Naive thymus-derived CD4-positive, alpha-beta T cell (primary cell): ENCODE measurements at regions not wholly inside any gene's neighbourhood (a gene's known extent, or its start where the extent isn't known, plus 50 kb on each side); places are given as distances from the start of the nearest gene placed in this dataset.
"Not testable (repeated sequence)": the region's sequence is repeated elsewhere in the genome, so short reads cannot be mapped to it uniquely, and the experiment has no call there.

Source experiments
- ATAC-seq: fragments of 150-1000 bp; cut with Tn5 transposase; 2 replicates; pipeline ENCODE4 v1.10.0; 2021; ENCODE audit warnings: mild to moderate bottlenecking, moderate library complexity
- CTCF ChIA-PET: fragments of 350-600 bp; sonication (Branson Sonifier 250); formaldehyde crosslinking; loops from one replicate; lab custom pipeline; 2021; ENCODE audit warnings: antibody characterized with exemption; lab: Charles Lee
- POLR2A ChIA-PET: fragments of 350-600 bp; sonication (Branson Sonifier 250); formaldehyde crosslinking; loops from one replicate; lab custom pipeline; 2021; ENCODE audit warnings: antibody characterized with exemption, inconsistent platforms; lab: Charles Lee
- DNase-seq, 9 donors: peaks; one replicate each; pipeline versions ENCODE4 v3.0.0 to v3.0.0-alpha.2; 2020 to 2022; ENCODE audit warnings: mixed read lengths in 1 of 9
- H3K27ac ChIP-seq: one replicate; pipeline ENCODE4 v1.7.0; 2013; ENCODE audit warnings: mild to moderate bottlenecking, low read depth, low read length, moderate library complexity
- H3K27me3 ChIP-seq, 2 donors: one replicate each; pipeline ENCODE4 v1.7.0; 2013; ENCODE audit warnings: low read length in 2 of 2, mild to moderate bottlenecking in 2 of 2, moderate library complexity in 2 of 2; ENCODE audit not compliant: control insufficient read depth in 2 of 2, insufficient read depth in 2 of 2
- H3K36me3 ChIP-seq, 3 experiments: 1 replicate in 2 of 3; 2 replicates in 1 of 3; pipeline ENCODE4 v1.7.0; 2013; ENCODE audit warnings: low read length in 3 of 3, mild to moderate bottlenecking in 3 of 3, moderate library complexity in 1 of 3; ENCODE audit not compliant: insufficient read depth in 3 of 3, control insufficient read depth in 2 of 3
- H3K4me1 ChIP-seq, 2 donors: one replicate each; pipeline ENCODE4 v1.7.0; 2013; ENCODE audit warnings: low read length in 2 of 2, mild to moderate bottlenecking in 2 of 2, moderate library complexity in 1 of 2; ENCODE audit not compliant: control insufficient read depth in 2 of 2, insufficient read depth in 2 of 2
- H3K4me3 ChIP-seq: 2 replicates; pipeline ENCODE4 v1.7.0; 2013; ENCODE audit warnings: mild to moderate bottlenecking, low read length
- H3K9me3 ChIP-seq, 3 experiments: 1 replicate in 2 of 3; 2 replicates in 1 of 3; pipeline ENCODE4 v1.7.0; 2013; ENCODE audit warnings: low read length in 3 of 3; ENCODE audit not compliant: control insufficient read depth in 2 of 3
- H3K27ac Mint-ChIP-seq, 9 donors: one replicate each; pipeline ENCODE4 v1.8.0; 2020 to 2022; ENCODE audit warnings: mixed read lengths in 9 of 9, mild to moderate bottlenecking in 8 of 9, moderate library complexity in 5 of 9, inconsistent platforms in 2 of 9
- H3K27me3 Mint-ChIP-seq, 5 donors: one replicate each; pipeline ENCODE4 v1.8.0; 2021 to 2022; ENCODE audit warnings: mixed read lengths in 5 of 5, mild to moderate bottlenecking in 1 of 5
- H3K36me3 Mint-ChIP-seq, 5 donors: one replicate each; pipeline ENCODE4 v1.8.0; 2020 to 2022; ENCODE audit warnings: mixed read lengths in 5 of 5, mild to moderate bottlenecking in 3 of 5, inconsistent platforms in 1 of 5
- H3K4me1 Mint-ChIP-seq, 7 donors: one replicate each; pipeline ENCODE4 v1.8.0; 2020 to 2022; ENCODE audit warnings: mixed read lengths in 7 of 7, mild to moderate bottlenecking in 3 of 7, inconsistent platforms in 1 of 7
- H3K4me3 Mint-ChIP-seq, 10 donors: one replicate each; pipeline ENCODE4 v1.8.0; 2020 to 2022; ENCODE audit warnings: mild to moderate bottlenecking in 10 of 10, mixed read lengths in 10 of 10, moderate library complexity in 6 of 10, inconsistent platforms in 2 of 10
- H3K9me3 Mint-ChIP-seq, 11 donors: one replicate each; pipeline ENCODE4 v1.8.0; 2020 to 2022; ENCODE audit warnings: mixed read lengths in 11 of 11, mild to moderate bottlenecking in 4 of 11, inconsistent platforms in 1 of 11, moderate library complexity in 1 of 11
- intact Hi-C, 2 donors: fragments of 100-400 bp; cut with micrococcal nuclease; formaldehyde crosslinking; loops; one replicate each; pipeline ENCODE4 v1.15.1; 2023

DNA sequence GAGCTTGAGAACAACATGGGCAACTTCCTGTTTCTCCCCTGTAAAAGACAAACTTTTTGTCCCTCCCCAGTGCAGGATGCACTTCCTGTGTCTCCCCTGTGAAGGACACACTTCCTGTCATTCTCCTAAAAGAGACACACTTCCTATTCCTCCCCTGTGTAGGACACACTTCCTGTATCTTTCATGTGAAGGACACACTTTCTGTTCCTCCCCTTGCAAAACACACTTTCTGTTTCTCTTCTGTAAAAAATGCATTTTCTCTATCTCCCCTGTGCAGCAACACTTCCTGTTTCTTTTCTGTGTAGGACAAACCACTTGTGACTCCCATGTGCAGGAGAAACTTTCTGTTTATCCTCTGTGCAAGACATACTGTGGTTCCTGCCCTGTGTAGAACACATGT, 488.6 kb upstream of the USP9Y start:
- peaks cover 0 to 23% of the 10 kb centered on the region in 2 donors for H3K4me1 ChIP-seq
- ChIA-PET CTCF (no interaction called here), POLR2A (no interaction called here)
- peak overlapping the region; percentile 39 for H3K4me3 ChIP-seq
- Mint-ChIP-seq H3K27me3 (no peaks in the 10 kb centered on the region), H3K4me1 (peaks cover 0 to 61% (median 39%) of the 10 kb centered on the region in 7 donors), H3K9me3 (peaks cover 0 to 61% (median 35%) of the 10 kb centered on the region in 11 donors), H3K27ac (peak overlapping the region in 4 of 9 donors; percentile 19 to 59 (median 42)), H3K4me3 (peak overlapping the region in 4 of 10 donors; percentile 29 to 78 (median 66)), H3K36me3 (peaks cover 0 to 48% (median 35%) of the 10 kb centered on the region in 5 donors)
- intact Hi-C loops: no loop called here
- no peaks in the 10 kb centered on the region for H3K27me3 ChIP-seq
- no peak for DNase-seq
- no peak for ATAC-seq
- peaks cover 0 to 20% (median 12%) of the 10 kb centered on the region in 3 experiments for H3K9me3 ChIP-seq
- no peaks in the 10 kb centered on the region for H3K36me3 ChIP-seq
- H3K27ac ChIP-seq: no peak overlapping the region

- H3K4me1 Mint-ChIP-seq: peaks cover 0 to 71% (median 47%) of the 10 kb centered on the region in 7 donors
- Histone ChIP-seq H3K27ac (peak overlapping the region; percentile 14), H3K4me3 (peak overlapping the region; percentile 38), H3K4me1 (peaks cover 0 to 23% of the 10 kb centered on the region in 2 donors), H3K9me3 (peaks cover 0 to 20% (median 12%) of the 10 kb centered on the region in 3 experiments), H3K36me3 (no peaks in the 10 kb centered on the region), H3K27me3 (no peaks in the 10 kb centered on the region)
- ChIA-PET CTCF (no interaction called here), POLR2A (no interaction called here)
- peak overlapping the region in 5 of 9 donors; percentile 58 to 94 (median 85) for H3K27ac Mint-ChIP-seq
- DNase-seq (peak in 2 of 9 donors; percentile 35 to 38), ATAC-seq (peak; percentile 60)
- peaks cover 0 to 53% (median 40%) of the 10 kb centered on the region in 5 donors for H3K36me3 Mint-ChIP-seq
- intact Hi-C loops: no loop called here
- H3K4me3 Mint-ChIP-seq: peak overlapping the region in 5 of 10 donors; percentile 36 to 78 (median 63)
- H3K9me3 Mint-ChIP-seq: peaks cover 0 to 78% (median 41%) of the 10 kb centered on the region in 11 donors
- no peaks in the 10 kb centered on the region for H3K27me3 Mint-ChIP-seq
Observed at GRCh38 chrY:12215564-12216022, 485.4 kb upstream of the USP9Y start.

DNA sequence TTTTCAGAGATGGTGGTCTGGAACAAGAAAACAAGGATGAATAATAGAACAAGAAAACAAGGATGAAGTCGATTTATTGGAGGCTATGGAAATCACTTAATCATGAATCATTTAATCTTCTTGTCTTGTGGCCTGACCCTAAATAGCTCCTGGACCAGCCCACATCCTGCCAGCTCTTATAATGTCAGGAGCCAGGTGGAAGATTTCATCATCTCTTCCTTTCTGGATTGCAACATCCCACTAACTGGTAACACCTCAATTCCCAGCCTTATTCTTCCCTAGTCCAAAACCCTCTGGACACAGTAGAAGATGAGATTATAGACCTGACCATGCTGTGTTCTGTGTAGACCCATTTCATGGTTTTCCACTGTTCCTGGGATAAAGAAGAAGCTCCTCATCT, 470.1 kb upstream of the USP9Y start:
- H3K9me3 ChIP-seq: no peaks in the 10 kb centered on the region
- POLR2A ChIA-PET: no interaction called here
- H3K4me3 Mint-ChIP-seq: no peak overlapping the region
- no peak overlapping the region for H3K4me3 ChIP-seq
- no peak overlapping the region for H3K27ac Mint-ChIP-seq
- H3K36me3 ChIP-seq: no peaks in the 10 kb centered on the region
- intact Hi-C loops: no loop called here
- CTCF ChIA-PET: no interaction called here
- no peak for ATAC-seq
- no peaks in the 10 kb centered on the region for H3K4me1 ChIP-seq
- H3K27me3 Mint-ChIP-seq: peaks cover 0 to 5% (median 3%) of the 10 kb centered on the region in 5 donors
- no peaks in the 10 kb centered on the region for H3K9me3 Mint-ChIP-seq
- DNase-seq: no peak
- no peaks in the 10 kb centered on the region for H3K27me3 ChIP-seq
- no peak overlapping the region for H3K27ac ChIP-seq
- no peaks in the 10 kb centered on the region for H3K4me1 Mint-ChIP-seq
- no peaks in the 10 kb centered on the region for H3K36me3 Mint-ChIP-seq

GRCh38 chrY:12236399-12236798, 464.6 kb upstream of the USP9Y start:
- no peaks in the 10 kb centered on the region for H3K27me3 ChIP-seq
- intact Hi-C loops: no loop called here
- no peaks in the 10 kb centered on the region for H3K4me1 ChIP-seq
- Mint-ChIP-seq H3K27ac (no peak overlapping the region), H3K4me3 (no peak overlapping the region), H3K27me3 (peaks cover 0 to 4% (median 0%) of the 10 kb centered on the region in 5 donors), H3K4me1 (no peaks in the 10 kb centered on the region), H3K36me3 (no peaks in the 10 kb centered on the region), H3K9me3 (no peaks in the 10 kb centered on the region)
- ATAC-seq: no peak
- no peaks in the 10 kb centered on the region for H3K36me3 ChIP-seq
- no peak overlapping the region for H3K4me3 ChIP-seq
- no peak overlapping the region for H3K27ac ChIP-seq
- DNase-seq: no peak
- CTCF ChIA-PET: no interaction called here
- POLR2A ChIA-PET: no interaction called here
- H3K9me3 ChIP-seq: no peaks in the 10 kb centered on the region

GRCh38 chrY:12240326-12240725, 460.7 kb upstream of the USP9Y start:
- H3K4me1 Mint-ChIP-seq, DNase-seq, H3K27ac Mint-ChIP-seq, H3K27ac ChIP-seq, H3K4me1 ChIP-seq, H3K27me3 Mint-ChIP-seq, ATAC-seq, CTCF ChIA-PET, POLR2A ChIA-PET, H3K4me3 Mint-ChIP-seq, intact Hi-C loops, H3K9me3 ChIP-seq, H3K4me3 ChIP-seq, H3K27me3 ChIP-seq, H3K36me3 ChIP-seq, H3K36me3 Mint-ChIP-seq, H3K9me3 Mint-ChIP-seq: not testable (repeated sequence)

GRCh38 chrY:12244146-12244545, 456.9 kb upstream of the USP9Y start:
- no peaks in the 10 kb centered on the region for H3K36me3 Mint-ChIP-seq
- intact Hi-C loops: no loop called here
- H3K27ac Mint-ChIP-seq: no peak overlapping the region
- no peaks in the 10 kb centered on the region for H3K36me3 ChIP-seq
- POLR2A ChIA-PET: no interaction called here
- H3K9me3 Mint-ChIP-seq: no peaks in the 10 kb centered on the region
- no peaks in the 10 kb centered on the region for H3K27me3 ChIP-seq
- no peaks in the 10 kb centered on the region for H3K27me3 Mint-ChIP-seq
- CTCF ChIA-PET: no interaction called here
- H3K9me3 ChIP-seq: no peaks in the 10 kb centered on the region
- no peak overlapping the region for H3K4me3 ChIP-seq
- peaks cover 0 to 1% (median 0%) of the 10 kb centered on the region in 7 donors for H3K4me1 Mint-ChIP-seq
- no peaks in the 10 kb centered on the region for H3K4me1 ChIP-seq
- no peak overlapping the region for H3K27ac ChIP-seq
- DNase-seq (no peak), ATAC-seq (no peak)
- no peak overlapping the region for H3K4me3 Mint-ChIP-seq

DNA sequence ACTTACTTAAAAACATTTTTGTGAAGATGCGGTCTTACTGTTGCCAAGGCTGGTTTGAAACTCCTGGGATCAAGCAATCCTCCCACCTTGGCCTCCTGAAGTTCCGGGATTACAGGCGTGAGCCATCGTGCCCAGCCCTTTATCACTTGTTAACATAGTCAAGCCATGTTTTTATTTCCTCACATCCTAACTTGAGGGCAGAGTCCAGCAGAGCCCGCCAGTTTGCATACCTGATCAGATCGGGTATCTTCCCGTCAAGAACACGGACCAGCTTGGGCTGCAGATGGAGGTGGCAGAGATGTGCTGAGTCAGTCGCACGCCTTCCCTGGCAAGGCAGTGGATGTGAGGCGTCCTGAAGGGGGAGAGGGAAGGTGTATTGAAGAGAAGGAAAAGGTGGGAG, 447.3 kb upstream of the USP9Y start:
- Histone ChIP-seq H3K4me1 (no peaks in the 10 kb centered on the region), H3K9me3 (no peaks in the 10 kb centered on the region), H3K27me3 (no peaks in the 10 kb centered on the region), H3K27ac (no peak overlapping the region), H3K4me3 (no peak overlapping the region), H3K36me3 (no peaks in the 10 kb centered on the region)
- Mint-ChIP-seq H3K27ac (no peak overlapping the region), H3K27me3 (peaks cover 0 to 14% (median 0%) of the 10 kb centered on the region in 5 donors), H3K4me3 (no peak overlapping the region), H3K36me3 (no peaks in the 10 kb centered on the region), H3K9me3 (peaks cover 0 to 10% (median 0%) of the 10 kb centered on the region in 11 donors), H3K4me1 (peaks cover 0 to 9% (median 0%) of the 10 kb centered on the region in 7 donors)
- ChIA-PET POLR2A (no interaction called here), CTCF (no interaction called here)
- DNase-seq (no peak), ATAC-seq (no peak)
- intact Hi-C loops: no loop called here
